Aorta (tissue), 5 donors: ENCODE measurements at regions not wholly inside any gene's neighbourhood (a gene's known extent, or its start where the extent isn't known, plus 50 kb on each side); places are given as distances from the start of the nearest gene placed in this dataset.

ENCODE experiments used
- ATAC-seq: fragments of 200-7000 bp; cut with Tn5 transposase; one replicate; pipeline ENCODE4 v1.9.1; 2022; ENCODE audit warnings: moderate library complexity; ENCODE audit not compliant: low FRiP score
- DNase-seq, 2 donors: peaks; one replicate each; pipeline ENCODE4 v3.0.0-alpha.2; 2020
- H3K27ac ChIP-seq, 2 donors: one replicate each; pipeline ENCODE4 v1.5.1; 2013; ENCODE audit warnings: low read length in 2 of 2, mild to moderate bottlenecking in 2 of 2, moderate library complexity in 2 of 2, control low read depth in 1 of 2, inconsistent platforms in 1 of 2, low read depth in 1 of 2
- H3K27me3 ChIP-seq, 2 donors: one replicate each; pipeline ENCODE4 v1.6.1; 2013; ENCODE audit warnings: control low read depth in 1 of 2, low read length in 1 of 2, mild to moderate bottlenecking in 1 of 2, moderate library complexity in 1 of 2; ENCODE audit not compliant: insufficient read depth in 2 of 2, control insufficient read depth in 1 of 2
- H3K36me3 ChIP-seq, 2 donors: one replicate each; pipeline ENCODE4 v1.6.1; 2013; ENCODE audit warnings: control low read depth in 1 of 2, low read length in 1 of 2, mild to moderate bottlenecking in 1 of 2; ENCODE audit not compliant: insufficient read depth in 2 of 2, control insufficient read depth in 1 of 2
- H3K4me1 ChIP-seq, 2 donors: one replicate each; pipeline ENCODE4 v1.6.1; 2013; ENCODE audit warnings: low read length in 2 of 2, control low read depth in 1 of 2, mild to moderate bottlenecking in 1 of 2, moderate library complexity in 1 of 2; ENCODE audit not compliant: insufficient read depth in 2 of 2, control insufficient read depth in 1 of 2
- H3K4me3 ChIP-seq, 2 donors: one replicate each; pipeline ENCODE4 v1.5.1; 2013; ENCODE audit warnings: low read length in 2 of 2, control low read depth in 1 of 2, mild to moderate bottlenecking in 1 of 2
- H3K9me3 ChIP-seq: one replicate; pipeline ENCODE4 v1.6.1; 2013; ENCODE audit warnings: mild to moderate bottlenecking, low read length; ENCODE audit not compliant: control insufficient read depth
- WGBS, 2 donors: extraction: QIAGEN DNeasy Blood & Tissue Kit; methylation state at CpG; one replicate each; pipeline ENCODE4 v1.1.7; 2013; 5-methylcytosine and 5-hydroxymethylcytosine counted together
- intact Hi-C, 2 donors: fragments of 100-400 bp; cut with DNase I; formaldehyde crosslinking; loops; one replicate each; pipeline versions ENCODE4 v1.14.2 to v1.15.0; 2022
- donor health status: healthy with polysubstance abuse.
- donor health status: Bipolar disorder and iron deficiency.
- donor health status: DM: no; HTN: no; CAD: no.
- donor health status: DM: no; HTN: no; CAD: no.
- donor health status: DM: yes; HTN: yes; CAD: no.

GRCh38 chr2:180360283-180360618 lies 353.2 kb upstream of the CWC22 start:
- 59 to 74% methylated on average over 2 of the region's 2 CpGs for WGBS, 2 donors
- DNase-seq (no peak), ATAC-seq (no peak)
- no peak overlapping the region for H3K4me3 ChIP-seq
- no peaks in the 10 kb centered on the region for H3K36me3 ChIP-seq
- H3K4me1 ChIP-seq: no peaks in the 10 kb centered on the region
- peaks cover 2% of the 10 kb centered on the region for H3K9me3 ChIP-seq
- intact Hi-C loops: no loop called here
- no peaks in the 10 kb centered on the region for H3K27me3 ChIP-seq
- H3K27ac ChIP-seq: no peak overlapping the region

GRCh38 chr2:180359522-180360282 lies 352.6 kb upstream of the CWC22 start:
- ATAC-seq: no peak
- Histone ChIP-seq H3K36me3 (no peaks in the 10 kb centered on the region), H3K27me3 (no peaks in the 10 kb centered on the region), H3K4me3 (no peak overlapping the region), H3K9me3 (peaks cover 2% of the 10 kb centered on the region), H3K4me1 (no peaks in the 10 kb centered on the region), H3K27ac (no peak overlapping the region)
- WGBS, 2 donors: 90 to 92% methylated on average over 1 of the region's 1 CpG
- DNase-seq: no peak
- intact Hi-C loops: no loop called here

- DNase-seq (no peak), ATAC-seq (no peak)
- Histone ChIP-seq H3K27ac (no peak overlapping the region), H3K9me3 (peaks cover 2% of the 10 kb centered on the region), H3K4me3 (no peak overlapping the region), H3K4me1 (no peaks in the 10 kb centered on the region), H3K36me3 (no peaks in the 10 kb centered on the region), H3K27me3 (no peaks in the 10 kb centered on the region)
- WGBS, 2 donors: 83 to 88% methylated on average over 2 of the region's 2 CpGs
- intact Hi-C loops: no loop called here
These were observed 351.4 kb upstream of the CWC22 start for GRCh38 chr2:180358458-180358857.

- DNase-seq (no peak), ATAC-seq (no peak)
- no peak overlapping the region for H3K27ac ChIP-seq
- no peaks in the 10 kb centered on the region for H3K36me3 ChIP-seq
- H3K4me1 ChIP-seq: no peaks in the 10 kb centered on the region
- H3K27me3 ChIP-seq: no peaks in the 10 kb centered on the region
- peaks cover 2% of the 10 kb centered on the region for H3K9me3 ChIP-seq
- no peak overlapping the region for H3K4me3 ChIP-seq
- intact Hi-C loops: no loop called here
These were observed 349.6 kb upstream of the CWC22 start for GRCh38 chr2:180356676-180357075.

- 35 to 39% methylated on average over 1 of the region's 1 CpG for WGBS, 2 donors
- intact Hi-C loops: no loop called here
These were observed 345.5 kb upstream of the CWC22 start for GRCh38 chr2:180352620-180353019.

GRCh38 chr2:180349809-180350208 lies 342.7 kb upstream of the CWC22 start:
- Histone ChIP-seq H3K4me3 (no peak overlapping the region), H3K36me3 (no peaks in the 10 kb centered on the region), H3K4me1 (no peaks in the 10 kb centered on the region), H3K27ac (no peak overlapping the region), H3K9me3 (no peaks in the 10 kb centered on the region), H3K27me3 (no peaks in the 10 kb centered on the region)
- DNase-seq (no peak), ATAC-seq (no peak)
- WGBS, 2 donors: 86 to 93% methylated on average over 2 of the region's 2 CpGs
- intact Hi-C loops: no loop called here

More at GRCh38 chr2:180352620-180353019, 345.5 kb upstream of the CWC22 start:
- H3K4me3 ChIP-seq: no peak overlapping the region
- no peaks in the 10 kb centered on the region for H3K4me1 ChIP-seq
- H3K27ac ChIP-seq: no peak overlapping the region
- ATAC-seq (no peak), DNase-seq (no peak)
- H3K27me3 ChIP-seq: no peaks in the 10 kb centered on the region
- H3K9me3 ChIP-seq: no peaks in the 10 kb centered on the region
- H3K36me3 ChIP-seq: no peaks in the 10 kb centered on the region

GRCh38 chr2:180343528-180344345 lies 336.6 kb upstream of the CWC22 start:
- Histone ChIP-seq H3K4me1 (no peaks in the 10 kb centered on the region), H3K36me3 (no peaks in the 10 kb centered on the region), H3K9me3 (no peaks in the 10 kb centered on the region), H3K4me3 (no peak overlapping the region), H3K27ac (no peak overlapping the region), H3K27me3 (no peaks in the 10 kb centered on the region)
- WGBS, 2 donors: 65 to 78% methylated on average over 1 of the region's 1 CpG
- intact Hi-C loops: no loop called here
- DNase-seq: no peak
- ATAC-seq: no peak

- no peak overlapping the region for H3K27ac ChIP-seq
- ATAC-seq: no peak
- 80% methylated on average over 3 of the region's 3 CpGs for WGBS, 2 donors
- H3K27me3 ChIP-seq: no peaks in the 10 kb centered on the region
- no peak overlapping the region for H3K4me3 ChIP-seq
- intact Hi-C loops: no loop called here
- H3K9me3 ChIP-seq: no peaks in the 10 kb centered on the region
- no peak for DNase-seq
- H3K36me3 ChIP-seq: no peaks in the 10 kb centered on the region
- H3K4me1 ChIP-seq: no peaks in the 10 kb centered on the region
These were observed 330.0 kb upstream of the CWC22 start for GRCh38 chr2:180337136-180337535.

- DNase-seq (no peak), ATAC-seq (no peak)
- H3K27me3 ChIP-seq: no peaks in the 10 kb centered on the region
- intact Hi-C loops: no loop called here
- H3K4me1 ChIP-seq: no peaks in the 10 kb centered on the region
- H3K4me3 ChIP-seq: no peak overlapping the region
- H3K27ac ChIP-seq: no peak overlapping the region
- WGBS, 2 donors: 74 to 88% methylated on average over 2 of the region's 2 CpGs
- H3K9me3 ChIP-seq: no peaks in the 10 kb centered on the region
- H3K36me3 ChIP-seq: no peaks in the 10 kb centered on the region
These were observed 329.5 kb upstream of the CWC22 start for GRCh38 chr2:180336550-180336949.
